K562 (cell line): ENCODE measurements at regions not wholly inside any gene's neighbourhood (a gene's known extent, or its start where the extent isn't known, plus 50 kb on each side); places are given as distances from the start of the nearest gene placed in this dataset.

Experiments used
- GTF2F1 ChIP-seq: IDR thresholded peaks from 2 replicates; pipeline ENCODE4 v1.6.1; 2011; ENCODE audit warnings: low read depth, low read length, improper control_type of control experiment
- KDM1A ChIP-seq, 2 experiments: fragments of 450-650 bp; IDR thresholded peaks; 2 replicates each; pipeline ENCODE4 v1.6.1; 2016; ENCODE audit warnings: mild to moderate bottlenecking in 2 of 2
- POLR2A ChIP-seq: fragments of 450-650 bp; conservative IDR thresholded peaks from 2 replicates; pipeline ENCODE4 v1.6.1; 2016
- RAD21 ChIP-seq, 2 experiments: fragments of 250-450 bp in 1 of 2; fragments of 450-650 bp in 1 of 2; sonication (Bioruptor Pico) in 1 of 2; formaldehyde crosslinking in 1 of 2; IDR thresholded peaks in 1 of 2; conservative IDR thresholded peaks in 1 of 2; 2 replicates each; pipeline versions ENCODE4 v1.4.0 to v1.8.0; 2020 to 2022; ENCODE audit warnings: mild to moderate bottlenecking in 2 of 2, moderate library complexity in 1 of 2
- SMARCB1 ChIP-seq: IDR thresholded peaks from 2 replicates; pipeline ENCODE4 v1.6.1; 2011; ENCODE audit warnings: improper control_type of control experiment, low read depth; ENCODE audit not compliant: insufficient read length
- SOX6 ChIP-seq: fragments of 450-650 bp; IDR thresholded peaks from 2 replicates; pipeline ENCODE4 v1.6.1; 2014; ENCODE audit warnings: mild to moderate bottlenecking
- TAF1 ChIP-seq: IDR thresholded peaks from 2 replicates; pipeline ENCODE4 v1.6.1; 2011; ENCODE audit warnings: mild to moderate bottlenecking, low read length, moderate library complexity; ENCODE audit not compliant: insufficient read depth, control insufficient read depth, severe bottlenecking; ENCODE audit errors: extremely low read depth
- ZNF224 ChIP-seq: sonication (generic); formaldehyde crosslinking; IDR thresholded peaks from 2 replicates; pipeline ENCODE4 v1.8.0; 2022; ENCODE audit warnings: mild to moderate bottlenecking, missing genetic modification reagents
- TF ChIP-seq, protein P1 (sequence below): sonication (generic); formaldehyde crosslinking; IDR thresholded peaks from 2 replicates; pipeline ENCODE4 v1.9.0; 2022; ENCODE audit warnings: mild to moderate bottlenecking, missing genetic modification reagents
- TF ChIP-seq, protein P2 (sequence below), 3 experiments: IDR thresholded peaks in 2 of 3; conservative IDR thresholded peaks in 1 of 3; 2 replicates each; pipeline ENCODE4 v1.5.1; 2011 to 2012; ENCODE audit warnings: low read length in 3 of 3, mild to moderate bottlenecking in 3 of 3, control low read depth in 2 of 3, improper control_type of control experiment in 1 of 3, inconsistent platforms in 1 of 3, low read depth in 1 of 3, mixed read lengths in 1 of 3, moderate library complexity in 1 of 3; ENCODE audit not compliant: insufficient read depth in 2 of 3

DNA sequence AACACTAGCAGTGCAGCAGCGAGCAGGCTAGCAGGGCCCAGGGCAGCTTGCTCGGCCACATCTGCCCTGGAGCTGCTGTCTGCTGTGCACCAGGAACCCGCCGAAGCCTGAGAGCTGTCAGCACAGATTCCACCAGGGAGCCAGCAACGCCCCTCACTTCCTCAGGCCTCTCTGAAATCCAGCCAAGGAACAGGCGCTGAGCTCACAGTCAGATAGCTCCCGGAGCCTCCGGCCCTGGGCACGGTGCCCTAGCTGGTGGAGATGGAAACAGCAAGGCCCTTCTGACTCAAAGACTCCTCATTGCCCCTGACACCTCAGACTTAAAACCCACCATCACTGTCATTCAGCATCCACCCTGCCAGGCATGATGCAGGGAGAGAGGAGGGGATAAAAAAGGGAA, 839.4 kb downstream of the MAFB start:
- TF ChIP-seq, protein P1, sequence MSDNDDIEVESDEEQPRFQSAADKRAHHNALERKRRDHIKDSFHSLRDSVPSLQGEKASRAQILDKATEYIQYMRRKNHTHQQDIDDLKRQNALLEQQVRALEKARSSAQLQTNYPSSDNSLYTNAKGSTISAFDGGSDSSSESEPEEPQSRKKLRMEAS = no peak
- TF ChIP-seq ZNF224 (CRISPR knock-in tag) = no peak
- TF ChIP-seq GTF2F1 = no peak
- TF ChIP-seq TAF1 = no peak
- TF ChIP-seq POLR2A = no peak
- no peak for TF ChIP-seq RAD21 (CRISPR knock-in tag; conservative IDR thresholded peaks at IDR 0.05 in 1 of 2, IDR thresholded peaks at IDR 0.05 in 1 of 2)
- TF ChIP-seq, protein P2, sequence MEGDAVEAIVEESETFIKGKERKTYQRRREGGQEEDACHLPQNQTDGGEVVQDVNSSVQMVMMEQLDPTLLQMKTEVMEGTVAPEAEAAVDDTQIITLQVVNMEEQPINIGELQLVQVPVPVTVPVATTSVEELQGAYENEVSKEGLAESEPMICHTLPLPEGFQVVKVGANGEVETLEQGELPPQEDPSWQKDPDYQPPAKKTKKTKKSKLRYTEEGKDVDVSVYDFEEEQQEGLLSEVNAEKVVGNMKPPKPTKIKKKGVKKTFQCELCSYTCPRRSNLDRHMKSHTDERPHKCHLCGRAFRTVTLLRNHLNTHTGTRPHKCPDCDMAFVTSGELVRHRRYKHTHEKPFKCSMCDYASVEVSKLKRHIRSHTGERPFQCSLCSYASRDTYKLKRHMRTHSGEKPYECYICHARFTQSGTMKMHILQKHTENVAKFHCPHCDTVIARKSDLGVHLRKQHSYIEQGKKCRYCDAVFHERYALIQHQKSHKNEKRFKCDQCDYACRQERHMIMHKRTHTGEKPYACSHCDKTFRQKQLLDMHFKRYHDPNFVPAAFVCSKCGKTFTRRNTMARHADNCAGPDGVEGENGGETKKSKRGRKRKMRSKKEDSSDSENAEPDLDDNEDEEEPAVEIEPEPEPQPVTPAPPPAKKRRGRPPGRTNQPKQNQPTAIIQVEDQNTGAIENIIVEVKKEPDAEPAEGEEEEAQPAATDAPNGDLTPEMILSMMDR (IDR thresholded peaks at IDR 0.05 in 2 of 3, conservative IDR thresholded peaks at IDR 0.05 in 1 of 3; ENCODE audit: insufficient read depth in 2 of 3, low read depth in 1 of 3, low read length in 3 of 3) = no peak
- TF ChIP-seq SMARCB1 = no peak
- TF ChIP-seq KDM1A (IDR thresholded peaks at IDR 0.05) = no peak
- TF ChIP-seq SOX6 = no peak
